Esophagus muscularis mucosa (tissue), 4 donors: ENCODE measurements at regions not wholly inside any gene's neighbourhood (a gene's known extent, or its start where the extent isn't known, plus 50 kb on each side); places are given as distances from the start of the nearest gene placed in this dataset.
"Not testable (repeated sequence)": the region's sequence is repeated elsewhere in the genome, so short reads cannot be mapped to it uniquely, and the experiment has no call there.

ENCODE experiments used
- CTCF ChIP-seq, 3 experiments: fragments of 200-600 bp in 2 of 3; fragments of 450-650 bp in 1 of 3; sonication (generic) in 2 of 3; IDR thresholded peaks; one replicate each; pipeline ENCODE4 v1.5.1; 2017 to 2019; ENCODE audit warnings: antibody characterized with exemption in 3 of 3, mild to moderate bottlenecking in 2 of 3, moderate library complexity in 1 of 3
- EP300 ChIP-seq: sonication (generic); formaldehyde crosslinking; IDR thresholded peaks from one replicate; pipeline ENCODE4 v1.6.1; 2017; ENCODE audit warnings: antibody characterized with exemption
- POLR2A ChIP-seq: fragments of 450-650 bp; IDR thresholded peaks from one replicate; pipeline ENCODE4 v1.6.1; 2017; ENCODE audit warnings: antibody characterized with exemption, moderate library complexity, mild to moderate bottlenecking, low read depth
- POLR2AphosphoS5 ChIP-seq, 2 donors: sonication (generic); formaldehyde crosslinking; IDR thresholded peaks; one replicate each; pipeline ENCODE4 v1.6.1; 2017; ENCODE audit warnings: antibody characterized with exemption in 2 of 2

DNA sequence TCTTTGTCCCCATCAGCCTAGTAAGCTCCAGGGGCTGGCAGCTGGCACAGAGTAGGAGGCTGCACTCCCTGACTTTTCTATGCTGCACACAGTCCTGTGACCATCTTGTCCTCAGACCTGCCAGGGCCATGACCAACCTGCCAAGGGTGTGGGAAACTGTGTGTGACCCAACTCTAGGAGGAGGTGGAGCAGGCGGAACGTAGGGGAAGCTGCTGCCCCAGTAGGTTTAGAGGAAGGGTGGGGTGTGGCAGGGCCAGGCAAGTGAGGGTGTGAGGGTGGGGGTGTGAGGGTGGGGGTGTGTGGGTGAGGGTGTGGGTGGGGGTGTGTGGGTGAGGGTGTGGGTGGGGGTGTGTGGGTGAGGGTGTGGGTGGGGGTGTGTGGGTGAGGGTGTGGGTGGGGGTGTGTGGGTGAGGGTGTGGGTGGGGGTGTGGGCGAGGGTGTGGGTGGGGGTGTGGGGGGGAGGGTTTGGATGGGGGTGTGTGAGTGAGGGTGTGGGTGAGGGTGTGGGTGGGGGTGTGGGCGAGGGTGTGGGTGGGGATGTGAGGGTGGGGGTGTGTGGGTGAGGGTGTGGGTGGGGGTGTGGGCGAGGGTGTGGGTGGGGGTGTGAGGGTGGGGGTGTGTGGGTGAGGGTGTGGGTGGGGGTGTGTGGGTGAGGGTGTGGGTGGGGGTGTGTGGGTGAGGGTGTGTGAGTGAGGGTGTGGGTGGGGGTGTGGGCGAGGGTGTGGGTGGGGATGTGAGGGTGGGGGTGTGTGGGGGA is 62.4 kb upstream of the THOC3 start:
- not testable (repeated sequence) for TF ChIP-seq CTCF (IDR thresholded peaks at IDR 0.05); POLR2A; POLR2AphosphoS5 (IDR thresholded peaks at IDR 0.05); EP300
